ENCODE measurements at regions not wholly inside any gene's neighbourhood (a gene's known extent, or its start where the extent isn't known, plus 50 kb on each side); places are given as distances from the start of the nearest gene placed in this dataset.

GRCh38 chr2:180360283-180360618, 353.2 kb upstream of the CWC22 start:
- Histone ChIP-seq H3K56ac (ENCODE audit: insufficient read length, low read depth, low read length) (no peak overlapping the region), H4K20me1 (ENCODE audit: control insufficient read depth, insufficient read depth, insufficient read length) (no peaks in the 10 kb centered on the region), H3K9me3 (ENCODE audit: control insufficient read depth, low read depth, low read length) (no peaks in the 10 kb centered on the region), H2BK15ac (ENCODE audit: low read depth, low read length) (no peak overlapping the region), H4K5ac (ENCODE audit: insufficient read length, low read depth, low read length) (no peak overlapping the region), H3K23me2 (ENCODE audit: insufficient read length, low read depth, low read length, poor library complexity, severe bottlenecking) (no peaks in the 10 kb centered on the region), H4K91ac (ENCODE audit: insufficient read length, low read depth, low read length) (no peak overlapping the region), H2BK120ac (ENCODE audit: low read depth, low read length, poor library complexity, severe bottlenecking) (no peak overlapping the region), H2AK5ac (ENCODE audit: insufficient read length, low read length) (no peak overlapping the region), H3K14ac (ENCODE audit: insufficient read depth, low read length) (no peak overlapping the region), H2AFZ (ENCODE audit: low read length) (no peak overlapping the region), H3K79me2 (ENCODE audit: insufficient read depth, low read length) (no peaks in the 10 kb centered on the region), H3K27ac (ENCODE audit: insufficient read length, low read depth, low read length) (no peak overlapping the region), H3K27me3 (ENCODE audit: insufficient read depth, low read length) (no peaks in the 10 kb centered on the region), H3T11ph (ENCODE audit: low read length) (no peak overlapping the region), H3K79me1 (ENCODE audit: insufficient read depth, low read depth, low read length, poor library complexity, severe bottlenecking) (no peaks in the 10 kb centered on the region), H2BK12ac (ENCODE audit: insufficient read length, low read depth, low read length) (no peak overlapping the region), H3K4me2 (ENCODE audit: insufficient read depth, insufficient read length, low read length) (no peak overlapping the region), H2BK5ac (ENCODE audit: insufficient read length, low read length) (no peak overlapping the region), H2BK20ac (ENCODE audit: low read depth, low read length, poor library complexity, severe bottlenecking) (no peak overlapping the region), H4K8ac (replicated peaks; ENCODE audit: insufficient read length, low read depth, low read length) (no peak overlapping the region), H3K9ac (ENCODE audit: extremely low read depth, insufficient read length, low read length) (no peak overlapping the region), H3K4ac (ENCODE audit: low read depth, low read length) (no peak overlapping the region), H3K23ac (ENCODE audit: insufficient read length, low read depth, low read length) (no peak overlapping the region), H3K4me1 (ENCODE audit: insufficient read depth, low read length) (no peaks in the 10 kb centered on the region), H3K18ac (ENCODE audit: insufficient read length, low read depth, low read length) (no peak overlapping the region)
- H3K4me1 Mint-ChIP-seq = no peaks in the 10 kb centered on the region; a peak in 1 of 4 replicates
- DNase-seq = no peak
- no peak for TF ChIP-seq CTCF (conservative IDR thresholded peaks at IDR 0.05)
- no peaks in the 10 kb centered on the region for H3K9me3 Mint-ChIP-seq
- no peak overlapping the region for H3K27ac Mint-ChIP-seq
- WGBS (ENCODE audit: extremely low coverage, insufficient read length, low lambda C conversion rate) = no CpG with 5 or more reads among the region's 2 CpGs
- H3K4me3 Mint-ChIP-seq = no peak overlapping the region
- H3K36me3 Mint-ChIP-seq (ENCODE audit: insufficient read depth in 1 of 3, low read depth in 3 of 3) = no peaks in the 10 kb centered on the region
- no peaks in the 10 kb centered on the region for H3K27me3 Mint-ChIP-seq (ENCODE audit: low read depth)

All from H9 (cell line).